Thyroid gland (tissue), 4 donors: ENCODE measurements at regions not wholly inside any gene's neighbourhood (a gene's known extent, or its start where the extent isn't known, plus 50 kb on each side); places are given as distances from the start of the nearest gene placed in this dataset.

ENCODE experiments used
- DNase-seq, 2 donors: peaks; one replicate each; pipeline ENCODE4 v3.0.0-alpha.2; 2019
- H3K27ac ChIP-seq, 3 donors: fragments of 200-600 bp; sonication (generic); 1 replicate in 2 of 3; 2 replicates in 1 of 3; pipeline ENCODE4 v1.5.1; 2016 to 2019; ENCODE audit warnings: mild to moderate bottlenecking in 1 of 3, moderate library complexity in 1 of 3
- H3K27me3 ChIP-seq: fragments of 200-600 bp; sonication (generic); one replicate; pipeline ENCODE4 v1.5.1; 2019
- H3K36me3 ChIP-seq, 2 donors: fragments of 200-600 bp; sonication (generic); one replicate each; pipeline ENCODE4 v1.5.1; 2016 to 2019
- H3K4me1 ChIP-seq, 2 donors: fragments of 200-600 bp; sonication (generic); one replicate each; pipeline ENCODE4 v1.5.1; 2017 to 2019
- H3K4me3 ChIP-seq, 3 donors: fragments of 200-600 bp; sonication (generic); replicated peaks in 1 of 3; 1 replicate in 2 of 3; 2 replicates in 1 of 3; pipeline ENCODE4 v1.5.1; 2016; ENCODE audit warnings: mild to moderate bottlenecking in 1 of 3
- H3K9me3 ChIP-seq: fragments of 200-600 bp; sonication (generic); one replicate; pipeline ENCODE4 v1.5.1; 2017
- CTCF ChIP-seq, 6 experiments: fragments of 200-600 bp in 3 of 6; fragments of 450-650 bp in 3 of 6; sonication (generic) in 3 of 6; IDR thresholded peaks; one replicate each; pipeline ENCODE4 v1.5.1; 2016 to 2019; ENCODE audit warnings: antibody characterized with exemption in 6 of 6, mild to moderate bottlenecking in 2 of 6, inconsistent platforms in 1 of 6, moderate library complexity in 1 of 6
- POLR2A ChIP-seq, 2 donors: fragments of 450-650 bp; IDR thresholded peaks; one replicate each; pipeline ENCODE4 v1.6.1; 2017; ENCODE audit warnings: antibody characterized with exemption in 2 of 2, mild to moderate bottlenecking in 2 of 2, moderate library complexity in 1 of 2
- WGBS, 2 donors: methylation state at CpG; one replicate each; pipeline ENCODE4 v1.1.5; 2017; 5-methylcytosine and 5-hydroxymethylcytosine counted together
- intact Hi-C: fragments of 100-400 bp; cut with DNase I; formaldehyde crosslinking; loops from one replicate; pipeline ENCODE4 v1.15.1; 2023

- TF ChIP-seq POLR2A (IDR thresholded peaks at IDR 0.05), result no peak
- no peaks in the 10 kb centered on the region for H3K36me3 ChIP-seq
- 94 to 97% methylated on average over 6 of the region's 6 CpGs for WGBS, 2 donors
- no peak for DNase-seq
- intact Hi-C loops, result no loop called here
- H3K27ac ChIP-seq, result no peak overlapping the region
- no peak overlapping the region for H3K4me3 ChIP-seq
- no peaks in the 10 kb centered on the region for H3K27me3 ChIP-seq
- no peaks in the 10 kb centered on the region for H3K9me3 ChIP-seq
- no peaks in the 10 kb centered on the region for H3K4me1 ChIP-seq
These were observed 594.1 kb upstream of the FAT1 start for GRCh38 chr4:187317799-187318198.

GRCh38 chr4:187321711-187322110 is 598.1 kb upstream of the FAT1 start:
- Histone ChIP-seq H3K4me3 (no peak overlapping the region), H3K27me3 (no peaks in the 10 kb centered on the region), H3K4me1 (no peaks in the 10 kb centered on the region), H3K9me3 (no peaks in the 10 kb centered on the region), H3K36me3 (no peaks in the 10 kb centered on the region), H3K27ac (no peak overlapping the region)
- intact Hi-C loops, result no loop called here
- no peak for DNase-seq
- WGBS, 2 donors, result 77 to 83% methylated on average over 2 of the region's 2 CpGs
- TF ChIP-seq POLR2A (IDR thresholded peaks at IDR 0.05), result no peak
- no peak for TF ChIP-seq CTCF (IDR thresholded peaks at IDR 0.05)

GRCh38 chr4:187332141-187332540 is 608.5 kb upstream of the FAT1 start:
- no peaks in the 10 kb centered on the region for H3K4me1 ChIP-seq
- 92 to 95% methylated on average over 7 of the region's 7 CpGs for WGBS, 2 donors
- DNase-seq, result no peak
- H3K27ac ChIP-seq, result no peak overlapping the region
- H3K36me3 ChIP-seq, result no peaks in the 10 kb centered on the region
- H3K9me3 ChIP-seq, result no peaks in the 10 kb centered on the region
- intact Hi-C loops, result no loop called here
- H3K27me3 ChIP-seq, result no peaks in the 10 kb centered on the region
- no peak overlapping the region for H3K4me3 ChIP-seq
- TF ChIP-seq CTCF (IDR thresholded peaks at IDR 0.05) (no peak), POLR2A (IDR thresholded peaks at IDR 0.05) (no peak)

GRCh38 chr4:187333151-187333550 is 609.5 kb upstream of the FAT1 start:
- intact Hi-C loops, result no loop called here
- no peak overlapping the region for H3K4me3 ChIP-seq
- WGBS, 2 donors, result 89 to 96% methylated on average over 4 of the region's 4 CpGs
- no peaks in the 10 kb centered on the region for H3K36me3 ChIP-seq
- H3K9me3 ChIP-seq, result no peaks in the 10 kb centered on the region
- H3K27ac ChIP-seq, result no peak overlapping the region
- H3K27me3 ChIP-seq, result no peaks in the 10 kb centered on the region
- no peak for DNase-seq
- no peak for TF ChIP-seq POLR2A (IDR thresholded peaks at IDR 0.05)
- TF ChIP-seq CTCF (IDR thresholded peaks at IDR 0.05), result no peak
- no peaks in the 10 kb centered on the region for H3K4me1 ChIP-seq

GRCh38 chr4:187335339-187335738 is 611.7 kb upstream of the FAT1 start:
- H3K4me3 ChIP-seq, result no peak overlapping the region
- TF ChIP-seq CTCF (IDR thresholded peaks at IDR 0.05) (no peak), POLR2A (IDR thresholded peaks at IDR 0.05) (no peak)
- no peaks in the 10 kb centered on the region for H3K9me3 ChIP-seq
- H3K27ac ChIP-seq, result no peak overlapping the region
- intact Hi-C loops, result no loop called here
- H3K36me3 ChIP-seq, result no peaks in the 10 kb centered on the region
- no peaks in the 10 kb centered on the region for H3K27me3 ChIP-seq
- 82 to 83% methylated on average over 13 of the region's 13 CpGs for WGBS, 2 donors
- no peaks in the 10 kb centered on the region for H3K4me1 ChIP-seq
- DNase-seq, result no peak

- TF ChIP-seq POLR2A (IDR thresholded peaks at IDR 0.05), result no peak
- WGBS, 2 donors, result 66 to 81% methylated on average over 3 of the region's 3 CpGs
- no peaks in the 10 kb centered on the region for H3K9me3 ChIP-seq
- no peaks in the 10 kb centered on the region for H3K27me3 ChIP-seq
- H3K27ac ChIP-seq, result no peak overlapping the region
- H3K4me1 ChIP-seq, result no peaks in the 10 kb centered on the region
- DNase-seq, result no peak
- intact Hi-C loops, result no loop called here
- no peaks in the 10 kb centered on the region for H3K36me3 ChIP-seq
- no peak overlapping the region for H3K4me3 ChIP-seq
These were observed 631.1 kb upstream of the FAT1 start for GRCh38 chr4:187354740-187355139.
